ENCODE measurements at regions not wholly inside any gene's neighbourhood (a gene's known extent, or its start where the extent isn't known, plus 50 kb on each side); places are given as distances from the start of the nearest gene placed in this dataset.

GRCh38 chr16:64138621-64139020 lies 983.2 kb downstream of the CDH11 start (continued):
- TF ChIP-seq, protein P1, sequence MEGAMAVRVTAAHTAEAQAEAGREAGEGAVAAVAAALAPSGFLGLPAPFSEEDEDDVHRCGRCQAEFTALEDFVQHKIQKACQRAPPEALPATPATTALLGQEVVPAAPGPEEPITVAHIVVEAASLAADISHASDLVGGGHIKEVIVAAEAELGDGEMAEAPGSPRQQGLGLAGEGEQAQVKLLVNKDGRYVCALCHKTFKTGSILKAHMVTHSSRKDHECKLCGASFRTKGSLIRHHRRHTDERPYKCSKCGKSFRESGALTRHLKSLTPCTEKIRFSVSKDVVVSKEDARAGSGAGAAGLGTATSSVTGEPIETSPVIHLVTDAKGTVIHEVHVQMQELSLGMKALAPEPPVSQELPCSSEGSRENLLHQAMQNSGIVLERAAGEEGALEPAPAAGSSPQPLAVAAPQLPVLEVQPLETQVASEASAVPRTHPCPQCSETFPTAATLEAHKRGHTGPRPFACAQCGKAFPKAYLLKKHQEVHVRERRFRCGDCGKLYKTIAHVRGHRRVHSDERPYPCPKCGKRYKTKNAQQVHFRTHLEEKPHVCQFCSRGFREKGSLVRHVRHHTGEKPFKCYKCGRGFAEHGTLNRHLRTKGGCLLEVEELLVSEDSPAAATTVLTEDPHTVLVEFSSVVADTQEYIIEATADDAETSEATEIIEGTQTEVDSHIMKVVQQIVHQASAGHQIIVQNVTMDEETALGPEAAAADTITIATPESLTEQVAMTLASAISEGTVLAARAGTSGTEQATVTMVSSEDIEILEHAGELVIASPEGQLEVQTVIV (IDR thresholded peaks at IDR 0.05; ENCODE audit: borderline replicate concordance, partially characterized antibody): no peak
- no peak for TF ChIP-seq SUZ12 (IDR thresholded peaks at IDR 0.05; ENCODE audit: unreplicated experiment)
- TF ChIP-seq FOS (IDR thresholded peaks at IDR 0.05; ENCODE audit: borderline replicate concordance, extremely low read depth, insufficient read length): no peak
- TF ChIP-seq STAT1 (conservative IDR thresholded peaks at IDR 0.05): no peak
- TF ChIP-seq NFYB (IDR thresholded peaks at IDR 0.05; ENCODE audit: insufficient read depth, low read depth, low read length): no peak

DNA sequence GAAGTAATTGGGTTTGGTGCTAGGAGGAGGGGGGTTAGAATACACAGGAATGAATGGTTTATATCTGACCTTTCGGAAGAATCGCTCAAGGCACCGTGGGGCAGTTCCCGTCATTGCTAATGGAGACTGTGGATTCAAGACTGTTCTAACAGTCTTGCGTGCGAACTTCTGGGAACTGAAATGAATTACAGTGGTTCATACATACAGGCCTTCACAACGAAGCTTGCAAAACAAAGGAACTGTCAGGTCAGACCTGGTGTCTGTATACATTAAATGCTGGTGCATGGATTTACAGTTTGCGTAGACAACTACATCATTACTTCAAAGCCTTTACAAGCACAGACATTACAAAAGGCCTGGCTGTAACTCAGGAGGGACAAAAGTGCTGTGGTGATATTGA lies 983.9 kb downstream of the CDH11 start:
- SMC1A ChIA-PET (ENCODE audit: uncharacterized antibody, unreplicated experiment): interaction anchor here (0.6 kb wide), 1 partner anchor 124 kb away, joined by 3 read pairs; no protein-coding TSS in a partner anchor
- DNase-seq (ENCODE audit: low read depth, low spot score) (no peak), ATAC-seq (no peak), FAIRE-seq (no peak)
- H3K9ac ChIP-seq (ENCODE audit: control insufficient read depth, insufficient read depth, low read length): no peak overlapping the region
- POLR2A ChIA-PET: no interaction called here
- no peaks in the 10 kb centered on the region for H3K79me2 ChIP-seq (ENCODE audit: control insufficient read depth, insufficient read depth, low read length)
- in situ Hi-C loops (cut with MboI): no loop called here
- CTCF ChIA-PET: no interaction called here
- no peaks in the 10 kb centered on the region for H4K20me1 ChIP-seq (ENCODE audit: control insufficient read depth, insufficient read depth)
- no peak overlapping the region for H3K4me3 ChIP-seq
- H3K9me3 ChIP-seq (replicated peaks; ENCODE audit: control insufficient read depth, insufficient read depth, low read length): no peaks in the 10 kb centered on the region
- no peak overlapping the region for H3K27ac ChIP-seq (ENCODE audit: control insufficient read depth, insufficient read depth)
- no peak overlapping the region for H2AFZ ChIP-seq (ENCODE audit: control insufficient read depth, low read depth, low read length)
- H3K36me3 ChIP-seq (ENCODE audit: control insufficient read depth in 2 of 2, insufficient read depth in 2 of 2, low read length in 1 of 2): no peaks in the 10 kb centered on the region
- RAD21 ChIA-PET (ENCODE audit: unreplicated experiment): no interaction called here
- intact Hi-C loops (cut with micrococcal nuclease; ENCODE audit: unreplicated experiment): no loop called here
- no peaks in the 10 kb centered on the region for H3K27me3 ChIP-seq (replicated peaks in 1 of 2; ENCODE audit: control insufficient read depth in 2 of 2, insufficient read depth in 2 of 2, low read length in 1 of 2)
- no TSS peak for BruUV-seq (replicated peaks)
- no peak overlapping the region for H3K4me2 ChIP-seq (ENCODE audit: control insufficient read depth, insufficient read depth)
- no peaks in the 10 kb centered on the region for H3K4me1 ChIP-seq (ENCODE audit: control insufficient read depth, insufficient read depth, low read length)
- 49% methylated on average over 8 of the region's 8 CpGs for WGBS (ENCODE audit: insufficient coverage, insufficient replicate concordance, low lambda C conversion rate, missing lambda C conversion rate)
- TF ChIP-seq HDGF (IDR thresholded peaks at IDR 0.05): no peak
- TF ChIP-seq RCOR1 (conservative IDR thresholded peaks at IDR 0.05; ENCODE audit: low read depth, low read length): no peak
- no peak for TF ChIP-seq BHLHE40 (IDR thresholded peaks at IDR 0.05; ENCODE audit: borderline replicate concordance in 1 of 2, low read depth in 2 of 2, low read length in 1 of 2)
- no peak for TF ChIP-seq NBN (IDR thresholded peaks at IDR 0.05)
- TF ChIP-seq, protein P2, sequence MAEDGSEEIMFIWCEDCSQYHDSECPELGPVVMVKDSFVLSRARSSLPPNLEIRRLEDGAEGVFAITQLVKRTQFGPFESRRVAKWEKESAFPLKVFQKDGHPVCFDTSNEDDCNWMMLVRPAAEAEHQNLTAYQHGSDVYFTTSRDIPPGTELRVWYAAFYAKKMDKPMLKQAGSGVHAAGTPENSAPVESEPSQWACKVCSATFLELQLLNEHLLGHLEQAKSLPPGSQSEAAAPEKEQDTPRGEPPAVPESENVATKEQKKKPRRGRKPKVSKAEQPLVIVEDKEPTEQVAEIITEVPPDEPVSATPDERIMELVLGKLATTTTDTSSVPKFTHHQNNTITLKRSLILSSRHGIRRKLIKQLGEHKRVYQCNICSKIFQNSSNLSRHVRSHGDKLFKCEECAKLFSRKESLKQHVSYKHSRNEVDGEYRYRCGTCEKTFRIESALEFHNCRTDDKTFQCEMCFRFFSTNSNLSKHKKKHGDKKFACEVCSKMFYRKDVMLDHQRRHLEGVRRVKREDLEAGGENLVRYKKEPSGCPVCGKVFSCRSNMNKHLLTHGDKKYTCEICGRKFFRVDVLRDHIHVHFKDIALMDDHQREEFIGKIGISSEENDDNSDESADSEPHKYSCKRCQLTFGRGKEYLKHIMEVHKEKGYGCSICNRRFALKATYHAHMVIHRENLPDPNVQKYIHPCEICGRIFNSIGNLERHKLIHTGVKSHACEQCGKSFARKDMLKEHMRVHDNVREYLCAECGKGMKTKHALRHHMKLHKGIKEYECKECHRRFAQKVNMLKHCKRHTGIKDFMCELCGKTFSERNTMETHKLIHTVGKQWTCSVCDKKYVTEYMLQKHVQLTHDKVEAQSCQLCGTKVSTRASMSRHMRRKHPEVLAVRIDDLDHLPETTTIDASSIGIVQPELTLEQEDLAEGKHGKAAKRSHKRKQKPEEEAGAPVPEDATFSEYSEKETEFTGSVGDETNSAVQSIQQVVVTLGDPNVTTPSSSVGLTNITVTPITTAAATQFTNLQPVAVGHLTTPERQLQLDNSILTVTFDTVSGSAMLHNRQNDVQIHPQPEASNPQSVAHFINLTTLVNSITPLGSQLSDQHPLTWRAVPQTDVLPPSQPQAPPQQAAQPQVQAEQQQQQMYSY (CRISPR knock-in tag; IDR thresholded peaks at IDR 0.05): no peak
- no peak for TF ChIP-seq POLR2A (IDR thresholded peaks at IDR 0.05; ENCODE audit: low read depth, low read length)
- no peak for TF ChIP-seq CEBPB (IDR thresholded peaks at IDR 0.05; ENCODE audit: borderline replicate concordance in 1 of 2, low read depth in 2 of 2, low read length in 2 of 2)
- TF ChIP-seq, protein P3, sequence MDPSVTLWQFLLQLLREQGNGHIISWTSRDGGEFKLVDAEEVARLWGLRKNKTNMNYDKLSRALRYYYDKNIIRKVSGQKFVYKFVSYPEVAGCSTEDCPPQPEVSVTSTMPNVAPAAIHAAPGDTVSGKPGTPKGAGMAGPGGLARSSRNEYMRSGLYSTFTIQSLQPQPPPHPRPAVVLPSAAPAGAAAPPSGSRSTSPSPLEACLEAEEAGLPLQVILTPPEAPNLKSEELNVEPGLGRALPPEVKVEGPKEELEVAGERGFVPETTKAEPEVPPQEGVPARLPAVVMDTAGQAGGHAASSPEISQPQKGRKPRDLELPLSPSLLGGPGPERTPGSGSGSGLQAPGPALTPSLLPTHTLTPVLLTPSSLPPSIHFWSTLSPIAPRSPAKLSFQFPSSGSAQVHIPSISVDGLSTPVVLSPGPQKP (IDR thresholded peaks at IDR 0.05; ENCODE audit: low read depth, low read length): no peak
- TF ChIP-seq GATAD2B (conservative IDR thresholded peaks at IDR 0.05; ENCODE audit: low read depth): no peak
- no peak for TF ChIP-seq SPI1 (IDR thresholded peaks at IDR 0.05; ENCODE audit: borderline replicate concordance, insufficient read depth, low read depth, low read length)
- no peak for TF ChIP-seq KAT2A (conservative IDR thresholded peaks at IDR 0.05; ENCODE audit: control insufficient read depth, low read depth, low read length)
- TF ChIP-seq ZSCAN29 (IDR thresholded peaks at IDR 0.05): no peak
- TF ChIP-seq POLR2AphosphoS2 (IDR thresholded peaks at IDR 0.05; ENCODE audit: low read depth, low read length): no peak
